Skeletal muscle satellite cell (primary cell): ENCODE measurements at regions not wholly inside any gene's neighbourhood (a gene's known extent, or its start where the extent isn't known, plus 50 kb on each side); places are given as distances from the start of the nearest gene placed in this dataset.

Source experiments
- H3K27me3 ChIP-seq: 2 replicates; pipeline ENCODE4 v1.7.0; 2013; ENCODE audit warnings: low read length; ENCODE audit not compliant: control insufficient read depth, insufficient read depth
- H3K36me3 ChIP-seq: 2 replicates; pipeline ENCODE4 v1.7.0; 2013; ENCODE audit warnings: mild to moderate bottlenecking, control low read depth, low read length; ENCODE audit not compliant: insufficient read depth
- H3K4me1 ChIP-seq: 2 replicates; pipeline ENCODE4 v1.7.0; 2013; ENCODE audit warnings: low read length; ENCODE audit not compliant: control insufficient read depth, insufficient read depth
- H3K4me2 ChIP-seq: 2 replicates; pipeline ENCODE4 v1.7.0; 2013; ENCODE audit warnings: mild to moderate bottlenecking, low read length
- H3K4me3 ChIP-seq: 2 replicates; pipeline ENCODE4 v1.7.0; 2013; ENCODE audit warnings: low read length
- H3K9ac ChIP-seq: 2 replicates; pipeline ENCODE4 v1.7.0; 2013; ENCODE audit warnings: mild to moderate bottlenecking, low read depth, low read length, moderate library complexity
- H3K9me3 ChIP-seq: replicated peaks from 2 replicates; pipeline ENCODE4 v1.7.0; 2013; ENCODE audit warnings: mild to moderate bottlenecking, control low read depth, low read length

DNA sequence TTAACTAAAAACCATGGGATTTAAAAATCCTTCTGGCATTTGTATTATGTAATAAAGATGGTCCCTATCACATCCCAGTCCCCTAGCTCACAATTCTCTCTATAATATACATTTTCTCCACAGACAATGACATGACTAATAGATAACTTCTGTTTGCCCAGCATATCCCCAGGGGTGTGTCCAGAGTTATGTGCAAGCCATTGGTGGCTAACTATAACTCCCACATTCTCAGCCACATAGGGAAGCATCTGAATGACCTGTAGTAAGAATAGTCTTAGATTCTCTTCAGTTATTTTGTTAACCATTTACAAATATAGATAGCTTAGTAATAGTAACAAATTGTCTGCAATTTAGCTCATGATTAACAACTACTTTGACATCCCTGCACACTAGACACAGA, 52.2 kb upstream of the RBSN start:
- no peaks in the 10 kb centered on the region for H3K36me3 ChIP-seq
- no peaks in the 10 kb centered on the region for H3K9me3 ChIP-seq
- no peak overlapping the region for H3K4me2 ChIP-seq
- peaks cover 71% of the 10 kb centered on the region for H3K27me3 ChIP-seq
- no peaks in the 10 kb centered on the region for H3K4me1 ChIP-seq
- no peak overlapping the region for H3K9ac ChIP-seq
- H3K4me3 ChIP-seq, result no peak overlapping the region

- Histone ChIP-seq H3K36me3 (no peaks in the 10 kb centered on the region), H3K4me2 (no peak overlapping the region), H3K9me3 (no peaks in the 10 kb centered on the region), H3K27me3 (peaks cover 70% of the 10 kb centered on the region), H3K4me1 (no peaks in the 10 kb centered on the region), H3K4me3 (no peak overlapping the region), H3K9ac (no peak overlapping the region)
Measured at GRCh38 chr3:15152184-15152583, 53.2 kb upstream of the RBSN start.

- Histone ChIP-seq H3K9ac (no peak overlapping the region), H3K9me3 (no peaks in the 10 kb centered on the region), H3K4me2 (no peak overlapping the region), H3K27me3 (peaks cover 67% of the 10 kb centered on the region), H3K4me1 (no peaks in the 10 kb centered on the region), H3K4me3 (no peak overlapping the region), H3K36me3 (no peaks in the 10 kb centered on the region)
Measured at GRCh38 chr3:15153103-15153502, 52.9 kb upstream of the CAPN7 start.

DNA sequence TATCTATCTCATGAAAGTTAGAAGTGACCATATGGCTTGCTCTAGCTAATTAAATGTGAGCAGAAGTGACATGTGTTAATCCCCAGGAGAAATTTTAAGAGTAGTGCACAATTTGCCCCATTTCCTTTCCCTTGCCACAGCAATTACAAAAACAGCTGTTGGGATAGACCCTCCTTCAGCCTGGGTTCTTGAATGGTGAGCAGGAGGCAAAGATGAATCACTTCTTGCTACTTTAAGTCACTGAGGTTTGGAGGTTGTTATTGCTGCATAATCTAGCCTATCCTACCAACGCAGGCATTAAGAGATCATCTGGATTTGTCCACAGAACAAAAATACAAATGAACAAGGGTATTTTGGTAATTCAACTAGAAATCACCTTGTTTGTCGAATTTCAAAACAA, 51.7 kb upstream of the CAPN7 start:
- Histone ChIP-seq H3K9ac (no peak overlapping the region), H3K4me3 (no peak overlapping the region), H3K4me2 (no peak overlapping the region), H3K9me3 (no peaks in the 10 kb centered on the region), H3K36me3 (no peaks in the 10 kb centered on the region), H3K27me3 (peaks cover 63% of the 10 kb centered on the region), H3K4me1 (no peaks in the 10 kb centered on the region)

DNA sequence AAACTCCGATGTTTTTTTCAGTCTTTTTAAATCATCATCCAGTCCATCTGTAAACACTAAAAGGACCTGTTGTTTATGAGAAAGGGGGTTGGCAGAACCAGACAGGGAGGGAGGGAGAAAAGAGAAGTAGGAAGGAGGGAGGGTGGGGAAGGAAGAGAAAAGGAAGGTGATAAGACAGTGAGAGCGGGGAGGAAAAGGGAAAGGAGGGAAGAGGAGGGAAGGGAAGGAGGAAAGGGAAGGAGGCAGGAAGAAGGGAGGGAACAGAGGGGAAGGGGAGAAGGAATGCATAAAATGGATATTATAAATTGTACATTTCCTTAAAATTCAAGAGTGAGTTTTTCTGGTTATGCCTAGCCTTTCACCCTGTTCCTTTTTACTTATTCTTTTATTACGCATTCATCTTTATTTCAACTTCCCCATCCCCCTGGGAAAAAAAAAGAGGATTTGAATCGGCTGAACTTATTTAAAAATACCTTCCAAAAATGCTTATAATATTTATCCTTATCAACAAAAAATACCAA, 50.1 kb upstream of the CAPN7 start:
- no peak overlapping the region for H3K4me3 ChIP-seq
- H3K36me3 ChIP-seq, result no peaks in the 10 kb centered on the region
- no peak overlapping the region for H3K4me2 ChIP-seq
- H3K4me1 ChIP-seq, result no peaks in the 10 kb centered on the region
- H3K9ac ChIP-seq, result no peak overlapping the region
- no peaks in the 10 kb centered on the region for H3K9me3 ChIP-seq
- peaks cover 54% of the 10 kb centered on the region for H3K27me3 ChIP-seq
